ENCODE measurements at regions not wholly inside any gene's neighbourhood (a gene's known extent, or its start where the extent isn't known, plus 50 kb on each side); places are given as distances from the start of the nearest gene placed in this dataset.
A peak's percentile ranks its signal among the peaks of the same experiment; 100 is the strongest.
"Not testable (repeated sequence)": the region's sequence is repeated elsewhere in the genome, so short reads cannot be mapped to it uniquely, and the experiment has no call there.

GRCh38 chr1:98184856-98185255, 264.0 kb upstream of the DPYD start:
- no peak for DNase-seq

- DNase-seq = no peak
Measured at GRCh38 chr1:98181036-98181764, 260.4 kb upstream of the DPYD start.

- no peak for DNase-seq
Measured at GRCh38 chr1:98179151-98179773, 258.4 kb upstream of the DPYD start.

GRCh38 chr1:98177751-98178150, 256.9 kb upstream of the DPYD start:
- DNase-seq = no peak

- DNase-seq = no peak
Measured at GRCh38 chr1:98176936-98177335, 256.1 kb upstream of the DPYD start.

- no peak for DNase-seq
Measured at GRCh38 chr1:98176414-98176813, 255.6 kb upstream of the DPYD start.

GRCh38 chr1:98172578-98172977, 251.7 kb upstream of the DPYD start:
- no peak for DNase-seq

- no peak for DNase-seq
Measured at GRCh38 chr1:98172022-98172421, 251.2 kb upstream of the DPYD start.

- no peak for DNase-seq
Measured at GRCh38 chr1:98164509-98164908, 243.7 kb upstream of the DPYD start.

- no peak for DNase-seq
Measured at GRCh38 chr1:98157524-98158313, 236.9 kb upstream of the DPYD start.

- DNase-seq = no peak
Measured at GRCh38 chr1:98147280-98147679, 226.4 kb upstream of the DPYD start.

GRCh38 chr1:98145655-98146054, 224.8 kb upstream of the DPYD start:
- no peak for DNase-seq

- DNase-seq = no peak
Measured at GRCh38 chr1:98143403-98143802, 222.6 kb upstream of the DPYD start.

GRCh38 chr1:98133131-98133530, 212.3 kb upstream of the DPYD start:
- DNase-seq = no peak

GRCh38 chr1:98130408-98130807, 209.6 kb upstream of the DPYD start:
- no peak for DNase-seq

GRCh38 chr1:98129491-98129890, 208.7 kb upstream of the DPYD start:
- DNase-seq = no peak

GRCh38 chr1:98126740-98127139, 205.9 kb upstream of the DPYD start:
- DNase-seq = no peak

- no peak for DNase-seq
Measured at GRCh38 chr1:98121646-98122045, 200.8 kb upstream of the DPYD start.

GRCh38 chr1:98119796-98120195, 199.0 kb upstream of the DPYD start:
- DNase-seq = peak; percentile 41 to 68

- DNase-seq = no peak
Measured at GRCh38 chr1:98113811-98114210, 193.0 kb upstream of the DPYD start.

GRCh38 chr1:98112626-98113025, 191.8 kb upstream of the DPYD start:
- DNase-seq = no peak

GRCh38 chr1:98110674-98111073, 189.8 kb upstream of the DPYD start:
- no peak for DNase-seq

GRCh38 chr1:98108378-98108777, 187.5 kb upstream of the DPYD start:
- not testable (repeated sequence) for DNase-seq

GRCh38 chr1:98107256-98107655, 186.4 kb upstream of the DPYD start:
- DNase-seq = no peak
